ENCODE measurements at regions not wholly inside any gene's neighbourhood (a gene's known extent, or its start where the extent isn't known, plus 50 kb on each side); places are given as distances from the start of the nearest gene placed in this dataset.

DNA sequence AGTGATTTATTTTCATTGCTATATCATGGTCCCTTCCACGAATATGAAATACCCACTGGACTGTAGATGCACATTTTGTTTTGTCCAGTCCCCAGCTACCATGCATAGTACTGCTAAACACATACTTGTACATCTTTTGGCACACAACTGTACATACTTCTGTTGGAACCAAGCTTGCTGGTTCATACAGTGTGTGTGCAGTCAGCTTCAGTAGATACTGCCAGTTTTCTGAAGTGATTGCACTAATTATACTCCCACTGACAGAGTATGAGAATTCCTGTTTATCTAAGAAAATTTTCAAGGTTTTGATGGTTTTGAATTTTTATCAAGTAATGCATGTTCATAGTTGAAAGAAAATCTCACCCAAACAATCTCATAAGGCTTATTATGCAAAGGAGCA, 100.7 kb upstream of the LMCD1 start:
- TF ChIP-seq, protein P1, sequence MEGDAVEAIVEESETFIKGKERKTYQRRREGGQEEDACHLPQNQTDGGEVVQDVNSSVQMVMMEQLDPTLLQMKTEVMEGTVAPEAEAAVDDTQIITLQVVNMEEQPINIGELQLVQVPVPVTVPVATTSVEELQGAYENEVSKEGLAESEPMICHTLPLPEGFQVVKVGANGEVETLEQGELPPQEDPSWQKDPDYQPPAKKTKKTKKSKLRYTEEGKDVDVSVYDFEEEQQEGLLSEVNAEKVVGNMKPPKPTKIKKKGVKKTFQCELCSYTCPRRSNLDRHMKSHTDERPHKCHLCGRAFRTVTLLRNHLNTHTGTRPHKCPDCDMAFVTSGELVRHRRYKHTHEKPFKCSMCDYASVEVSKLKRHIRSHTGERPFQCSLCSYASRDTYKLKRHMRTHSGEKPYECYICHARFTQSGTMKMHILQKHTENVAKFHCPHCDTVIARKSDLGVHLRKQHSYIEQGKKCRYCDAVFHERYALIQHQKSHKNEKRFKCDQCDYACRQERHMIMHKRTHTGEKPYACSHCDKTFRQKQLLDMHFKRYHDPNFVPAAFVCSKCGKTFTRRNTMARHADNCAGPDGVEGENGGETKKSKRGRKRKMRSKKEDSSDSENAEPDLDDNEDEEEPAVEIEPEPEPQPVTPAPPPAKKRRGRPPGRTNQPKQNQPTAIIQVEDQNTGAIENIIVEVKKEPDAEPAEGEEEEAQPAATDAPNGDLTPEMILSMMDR (IDR thresholded peaks at IDR 0.05): no peak
- H3K27ac ChIP-seq: no peak overlapping the region
- no peak overlapping the region for H3K4me3 ChIP-seq
- no peak for DNase-seq (ENCODE audit: low spot score)

DNA sequence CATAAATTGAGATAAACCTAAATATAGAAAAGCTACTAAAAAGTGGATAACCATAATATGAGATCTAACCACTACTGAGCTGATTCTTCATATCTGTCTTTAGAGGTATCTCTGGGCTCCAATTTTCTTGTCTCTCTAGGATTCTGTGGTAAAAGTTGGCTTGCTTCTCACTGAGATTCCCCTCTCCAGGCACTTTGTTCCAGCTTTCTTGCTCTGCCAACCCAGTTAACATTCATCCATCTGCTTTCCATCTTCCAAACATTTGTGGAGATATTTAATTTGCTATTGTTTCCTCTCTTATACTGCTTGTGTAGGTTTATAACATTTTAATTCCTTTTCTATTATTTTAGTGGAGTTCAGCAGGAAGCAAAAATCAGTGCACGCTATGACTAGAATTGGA, 97.6 kb upstream of the LMCD1 start:
- Histone ChIP-seq H3K27ac (no peak overlapping the region), H3K4me3 (no peak overlapping the region)
- TF ChIP-seq, protein P1 (IDR thresholded peaks at IDR 0.05): no peak
- no peak for DNase-seq (ENCODE audit: low spot score)

DNA sequence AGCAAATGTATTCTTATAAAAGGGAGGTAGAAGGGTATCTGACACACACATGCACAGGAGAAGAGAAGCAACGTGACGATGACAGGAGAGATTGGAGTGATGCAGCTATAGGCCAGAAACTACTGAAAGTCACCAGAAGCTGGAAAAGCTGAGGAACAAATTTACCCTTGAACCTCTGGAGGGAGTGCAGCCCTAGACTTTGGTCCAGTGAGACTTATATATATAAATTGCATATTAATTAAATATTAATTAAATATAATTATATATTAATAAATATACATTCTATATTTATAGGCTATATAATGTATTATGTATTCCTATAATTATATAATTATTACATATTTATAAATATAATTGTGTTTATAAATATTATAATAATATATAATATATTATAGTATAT, 96.5 kb upstream of the LMCD1 start:
- TF ChIP-seq, protein P1 (IDR thresholded peaks at IDR 0.05): no peak
- H3K27ac ChIP-seq: no peak overlapping the region
- no peak for DNase-seq (ENCODE audit: low spot score)
- H3K4me3 ChIP-seq: no peak overlapping the region

DNA sequence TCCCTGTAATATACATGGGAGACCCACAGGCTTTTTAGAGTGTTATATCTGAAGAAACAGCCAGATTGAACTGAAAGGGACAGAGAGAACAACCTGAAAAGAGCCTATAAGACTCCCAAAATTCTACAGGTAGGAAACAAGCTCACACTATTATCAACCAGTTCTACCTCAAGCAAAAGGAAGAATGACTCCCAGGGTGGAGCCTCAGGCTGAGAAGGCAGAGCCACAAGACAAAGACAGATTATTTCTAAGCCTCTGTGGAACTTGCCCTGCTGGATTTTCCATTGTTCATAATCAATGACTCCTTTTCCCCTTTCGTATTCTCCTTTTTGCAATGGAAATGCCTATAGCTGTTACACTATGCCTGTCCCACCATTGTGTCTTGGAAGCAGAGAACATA, 95.1 kb upstream of the LMCD1 start:
- no peak for DNase-seq (ENCODE audit: low spot score)
- H3K27ac ChIP-seq: no peak overlapping the region
- H3K4me3 ChIP-seq: no peak overlapping the region
- TF ChIP-seq, protein P1 (IDR thresholded peaks at IDR 0.05): no peak

DNA sequence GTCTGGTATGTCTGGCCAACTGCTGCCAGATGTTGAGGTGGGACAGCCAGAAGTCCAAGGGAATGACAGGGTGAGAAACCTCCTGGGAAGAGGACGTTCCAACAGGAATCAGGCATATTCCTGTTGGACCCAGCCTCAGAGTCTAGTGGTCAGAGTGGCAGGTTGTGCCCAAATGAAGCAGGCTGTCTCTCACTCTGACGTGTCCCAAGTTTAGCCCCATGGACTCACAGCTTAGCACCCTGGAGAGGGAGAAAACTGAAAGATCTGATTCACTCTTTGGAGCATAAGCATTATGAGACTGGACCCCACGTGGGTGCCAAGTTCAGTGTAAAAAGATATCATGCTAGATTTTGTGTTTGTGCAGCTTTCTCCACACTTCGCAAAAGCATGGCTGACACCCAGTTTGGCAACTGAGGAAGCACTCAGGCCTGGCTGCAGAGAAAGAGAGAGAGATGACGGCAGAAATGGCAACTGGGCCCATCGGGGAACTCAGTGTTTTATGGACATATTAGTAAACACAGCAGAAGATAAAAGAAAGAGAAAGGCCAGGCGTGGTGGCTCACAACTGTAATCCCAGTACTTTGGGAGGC, 88.2 kb upstream of the LMCD1 start:
- no peak overlapping the region for H3K27ac ChIP-seq
- TF ChIP-seq, protein P1 (IDR thresholded peaks at IDR 0.05): no peak
- no peak overlapping the region for H3K4me3 ChIP-seq
- no peak for DNase-seq (ENCODE audit: low spot score)

DNA sequence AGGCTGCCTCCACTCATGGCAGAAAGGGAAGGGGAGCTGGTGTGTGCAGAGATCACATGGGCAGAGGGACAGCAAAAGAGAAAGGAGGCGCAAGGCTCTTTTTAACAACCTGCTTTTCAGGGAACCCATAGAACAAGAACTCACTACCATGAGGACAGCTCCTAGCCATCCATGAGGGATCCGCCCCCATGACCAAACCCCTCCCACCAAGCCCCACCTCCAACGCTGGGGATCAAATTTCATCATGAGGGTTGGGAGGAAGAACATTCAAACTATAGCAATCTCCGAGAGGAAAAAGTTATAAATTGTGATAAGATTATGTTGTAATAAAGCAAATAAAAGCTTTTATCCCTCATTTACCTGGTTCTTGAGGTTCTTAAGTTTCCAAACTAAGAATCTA, 84.7 kb upstream of the LMCD1 start:
- no peak for DNase-seq (ENCODE audit: low spot score)
- Histone ChIP-seq H3K4me3 (no peak overlapping the region), H3K27ac (no peak overlapping the region)
- TF ChIP-seq, protein P1 (IDR thresholded peaks at IDR 0.05): no peak

DNA sequence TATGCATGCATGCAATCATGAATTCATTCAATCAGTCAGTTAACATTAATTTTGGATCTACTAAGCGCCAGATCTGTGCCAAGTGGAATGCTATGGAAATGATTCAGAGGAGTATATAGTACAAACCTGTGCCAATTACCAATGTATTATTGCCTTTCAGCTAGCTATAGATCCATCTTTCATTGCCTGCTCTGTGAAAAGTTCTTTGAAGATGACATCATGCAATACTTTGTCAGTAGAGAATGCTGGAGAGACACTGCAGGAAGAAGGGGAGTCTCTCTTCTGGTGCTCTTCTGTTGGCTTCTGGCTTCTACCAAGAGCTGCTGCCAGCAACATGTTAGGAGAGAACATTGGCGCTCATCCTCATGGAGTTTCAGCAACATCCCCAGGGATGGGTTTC, 81.0 kb upstream of the LMCD1 start:
- TF ChIP-seq, protein P1 (IDR thresholded peaks at IDR 0.05): no peak
- Histone ChIP-seq H3K27ac (no peak overlapping the region), H3K4me3 (no peak overlapping the region)
- DNase-seq (ENCODE audit: low spot score): no peak
